ENCODE measurements at regions not wholly inside any gene's neighbourhood (a gene's known extent, or its start where the extent isn't known, plus 50 kb on each side); places are given as distances from the start of the nearest gene placed in this dataset.

- no peak for TF ChIP-seq CTCF (IDR thresholded peaks at IDR 0.05; ENCODE audit: insufficient read depth, missing control alignments)
- FAIRE-seq (no peak), DNase-seq (ENCODE audit: insufficient read length, low spot score) (no peak)
Measured at GRCh38 chr1:208527156-208527555, 283.0 kb upstream of the PLXNA2 start.

GRCh38 chr1:208528578-208529240 is 284.5 kb upstream of the PLXNA2 start:
- FAIRE-seq (no peak), DNase-seq (ENCODE audit: insufficient read length, low spot score) (no peak)

DNA sequence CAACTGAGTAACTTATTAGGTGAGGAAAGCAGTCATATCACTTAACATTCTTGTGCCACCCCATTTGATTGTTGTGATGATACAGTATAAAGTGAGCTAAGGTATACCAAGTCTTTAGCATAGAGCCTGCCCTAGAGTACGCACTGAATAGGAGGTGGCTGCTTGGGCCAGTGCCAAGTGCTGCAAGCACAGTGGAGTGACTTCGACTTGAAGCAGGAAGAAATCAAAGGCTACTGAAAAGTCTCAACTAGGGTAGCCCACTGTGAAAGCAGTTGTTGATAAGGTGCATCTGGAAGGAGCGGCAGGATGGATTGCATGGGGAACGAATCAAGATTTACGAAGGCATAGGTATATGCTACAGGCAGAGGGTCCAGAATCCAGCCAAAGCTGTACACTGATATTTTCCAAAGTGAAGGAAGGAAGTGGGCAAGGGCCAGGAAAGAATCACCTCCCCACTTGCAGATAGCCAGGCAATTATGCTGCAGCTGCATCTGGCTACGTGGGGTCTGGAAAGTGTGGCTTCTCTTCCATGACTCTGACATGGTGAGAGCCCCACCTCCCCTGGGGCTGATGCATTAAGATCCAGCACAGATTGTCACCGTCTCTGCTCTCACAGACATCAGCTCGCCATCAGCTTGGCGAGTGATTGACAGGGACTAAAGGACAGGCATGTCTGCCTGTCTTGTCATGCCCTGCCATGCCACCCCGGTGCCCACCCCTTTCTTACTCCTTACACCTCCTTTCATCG is 287.0 kb upstream of the PLXNA2 start:
- no peak for DNase-seq (ENCODE audit: insufficient read length, low spot score)
- TF ChIP-seq CTCF (IDR thresholded peaks at IDR 0.05; ENCODE audit: insufficient read depth, missing control alignments), result no peak
- FAIRE-seq, result no peak

More at GRCh38 chr1:208528578-208529240, 284.5 kb upstream of the PLXNA2 start:
- TF ChIP-seq CTCF (IDR thresholded peaks at IDR 0.05; ENCODE audit: insufficient read depth, missing control alignments), result no peak

DNA sequence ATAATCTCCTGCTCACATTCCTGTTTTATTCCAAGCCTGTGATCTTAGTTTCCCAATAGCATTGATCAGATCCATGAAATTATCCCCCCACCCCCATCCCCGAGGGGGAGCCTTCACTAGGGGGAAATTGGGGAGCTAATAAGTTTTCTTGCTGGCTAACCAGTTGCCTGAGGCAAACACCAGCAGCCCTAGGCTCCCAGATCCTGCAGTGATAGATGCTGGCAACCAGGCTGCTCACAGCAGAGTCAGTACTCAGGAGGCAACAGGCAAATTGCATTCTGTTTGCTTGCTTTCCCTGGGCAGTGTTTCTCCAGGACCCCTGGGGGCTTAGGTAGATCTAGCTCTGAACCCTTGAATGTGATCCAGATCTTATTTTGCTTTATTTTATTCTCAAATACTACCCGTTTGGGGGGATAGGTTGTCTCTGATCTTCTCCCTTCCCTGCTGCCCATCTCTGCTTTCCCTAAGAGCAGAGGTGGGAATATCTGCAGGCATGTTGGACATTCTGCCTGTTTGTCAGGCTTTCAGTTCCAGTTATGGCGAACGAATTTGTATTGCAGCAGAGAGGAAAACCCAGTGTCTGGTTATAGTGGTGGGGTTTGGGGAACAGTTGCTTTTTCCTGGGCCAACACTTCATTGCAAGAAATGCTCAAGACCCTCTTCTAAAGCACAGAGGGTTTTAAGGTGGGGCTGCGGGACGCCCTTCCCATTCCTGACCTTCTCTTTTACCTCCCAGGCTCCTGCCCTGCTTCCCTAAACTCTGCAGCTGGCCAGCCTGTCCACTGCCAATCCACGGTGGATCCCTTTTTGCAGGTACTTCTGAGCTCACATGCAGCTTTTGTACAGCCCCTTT is 289.8 kb upstream of the PLXNA2 start:
- FAIRE-seq (no peak), DNase-seq (ENCODE audit: insufficient read length, low spot score) (no peak)
- no peak for TF ChIP-seq CTCF (IDR thresholded peaks at IDR 0.05; ENCODE audit: insufficient read depth, missing control alignments)

- DNase-seq (ENCODE audit: insufficient read length, low spot score), result no peak
- no peak for TF ChIP-seq CTCF (IDR thresholded peaks at IDR 0.05; ENCODE audit: insufficient read depth, missing control alignments)
- no peak for FAIRE-seq
Measured at GRCh38 chr1:208534599-208534897, 290.4 kb upstream of the PLXNA2 start.

DNA sequence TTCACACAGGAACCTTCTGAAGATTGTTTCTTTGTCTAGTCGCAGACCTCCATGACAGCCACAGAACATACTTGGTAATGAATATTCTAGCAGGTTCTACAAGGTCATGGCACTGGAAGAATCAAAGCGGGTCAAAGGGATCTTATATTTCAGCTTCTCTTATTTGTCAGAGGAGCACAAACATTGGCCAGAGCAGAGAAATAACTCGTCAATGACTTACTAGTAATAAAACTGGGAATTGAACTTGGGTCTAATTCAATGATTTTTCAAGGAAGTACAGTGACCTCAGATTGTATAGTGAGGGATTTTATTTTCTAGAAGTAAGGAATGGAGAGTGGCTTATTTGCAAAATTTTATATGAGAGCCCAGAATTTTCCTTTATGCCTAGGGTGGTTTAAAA is 290.8 kb upstream of the PLXNA2 start:
- FAIRE-seq (no peak), DNase-seq (ENCODE audit: insufficient read length, low spot score) (no peak)
- no peak for TF ChIP-seq CTCF (IDR thresholded peaks at IDR 0.05; ENCODE audit: insufficient read depth, missing control alignments)
